Smooth muscle cell (in vitro differentiated cells): ENCODE measurements at regions not wholly inside any gene's neighbourhood (a gene's known extent, or its start where the extent isn't known, plus 50 kb on each side); places are given as distances from the start of the nearest gene placed in this dataset.

Experiments used
- DNase-seq: peaks from one replicate; lab custom pipeline; 2025; ENCODE audit not compliant: unreplicated experiment; lab: John Stamatoyannopoulos, UW
- H2AFZ ChIP-seq: fragments of 200-600 bp; sonication (generic); 2 replicates; pipeline ENCODE4 v1.6.0; 2016; ENCODE audit warnings: antibody characterized with exemption, low read depth, mild to moderate bottlenecking
- H3F3A ChIP-seq: fragments of 200-600 bp; sonication (generic); 2 replicates; pipeline ENCODE4 v1.6.0; 2017; ENCODE audit warnings: antibody characterized with exemption, low read depth
- H3K27ac ChIP-seq: fragments of 200-600 bp; sonication (generic); 2 replicates; pipeline ENCODE4 v1.5.1; 2016; ENCODE audit warnings: low read depth, mild to moderate bottlenecking
- H3K27me3 ChIP-seq: fragments of 200-600 bp; sonication (generic); 2 replicates; pipeline ENCODE4 v1.6.1; 2016; ENCODE audit warnings: low read depth, mild to moderate bottlenecking
- H3K36me3 ChIP-seq: fragments of 200-600 bp; sonication (generic); 2 replicates; pipeline ENCODE4 v1.5.1; 2016; ENCODE audit warnings: low read depth
- H3K4me1 ChIP-seq: fragments of 200-600 bp; sonication (generic); 2 replicates; pipeline ENCODE4 v1.5.1; 2016; ENCODE audit warnings: low read depth
- H3K4me2 ChIP-seq: fragments of 200-600 bp; sonication (generic); 2 replicates; pipeline ENCODE4 v1.6.0; 2016; ENCODE audit warnings: mild to moderate bottlenecking
- H3K4me3 ChIP-seq: fragments of 200-600 bp; sonication (generic); 2 replicates; pipeline ENCODE4 v1.5.1; 2016; ENCODE audit warnings: mild to moderate bottlenecking
- H3K79me2 ChIP-seq: fragments of 200-600 bp; sonication (generic); 2 replicates; pipeline ENCODE4 v1.6.0; 2016; ENCODE audit warnings: low read depth, mild to moderate bottlenecking
- H3K9ac ChIP-seq: fragments of 200-600 bp; sonication (generic); 2 replicates; pipeline ENCODE4 v1.6.0; 2016; ENCODE audit warnings: low read depth
- H3K9me3 ChIP-seq: fragments of 200-600 bp; sonication (generic); replicated peaks from 2 replicates; pipeline ENCODE4 v1.5.1; 2016; ENCODE audit warnings: low read depth
- H4K20me1 ChIP-seq: fragments of 200-600 bp; sonication (generic); 2 replicates; pipeline ENCODE4 v1.6.0; 2016; ENCODE audit warnings: low read depth
- WGBS: methylation state at CpG from one replicate; pipeline ENCODE4 v1.1.7; 2016; ENCODE audit warnings: low lambda C conversion rate; 5-methylcytosine and 5-hydroxymethylcytosine counted together
- TF ChIP-seq, protein P1 (sequence below): fragments of 200-600 bp; sonication (generic); IDR thresholded peaks from 2 replicates; pipeline ENCODE4 v1.5.1; 2017; ENCODE audit warnings: borderline replicate concordance, mild to moderate bottlenecking, antibody characterized with exemption; ENCODE audit not compliant: insufficient read depth, poor library complexity, severe bottlenecking

DNA sequence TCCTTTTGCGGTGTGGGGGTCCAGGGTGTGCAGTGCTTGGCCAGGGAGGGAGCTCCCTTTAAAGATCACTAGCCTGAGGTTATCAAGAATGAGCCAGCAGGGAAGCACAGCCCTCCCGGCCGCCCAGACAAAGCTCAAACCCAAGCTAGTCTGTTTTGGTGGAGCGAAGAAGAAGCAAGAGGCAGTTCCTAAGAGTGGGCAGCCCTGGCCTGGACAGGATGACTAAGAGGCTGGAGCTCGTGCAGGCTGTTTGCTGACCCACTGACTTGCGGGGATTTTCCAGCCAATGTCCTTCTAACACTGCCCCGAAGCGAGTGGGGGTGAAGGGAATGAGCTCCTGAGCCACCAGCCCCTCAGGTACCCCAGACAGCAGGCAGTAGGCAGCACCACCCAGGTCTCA lies 134.4 kb downstream of the COPRS start:
- TF ChIP-seq, protein P1, sequence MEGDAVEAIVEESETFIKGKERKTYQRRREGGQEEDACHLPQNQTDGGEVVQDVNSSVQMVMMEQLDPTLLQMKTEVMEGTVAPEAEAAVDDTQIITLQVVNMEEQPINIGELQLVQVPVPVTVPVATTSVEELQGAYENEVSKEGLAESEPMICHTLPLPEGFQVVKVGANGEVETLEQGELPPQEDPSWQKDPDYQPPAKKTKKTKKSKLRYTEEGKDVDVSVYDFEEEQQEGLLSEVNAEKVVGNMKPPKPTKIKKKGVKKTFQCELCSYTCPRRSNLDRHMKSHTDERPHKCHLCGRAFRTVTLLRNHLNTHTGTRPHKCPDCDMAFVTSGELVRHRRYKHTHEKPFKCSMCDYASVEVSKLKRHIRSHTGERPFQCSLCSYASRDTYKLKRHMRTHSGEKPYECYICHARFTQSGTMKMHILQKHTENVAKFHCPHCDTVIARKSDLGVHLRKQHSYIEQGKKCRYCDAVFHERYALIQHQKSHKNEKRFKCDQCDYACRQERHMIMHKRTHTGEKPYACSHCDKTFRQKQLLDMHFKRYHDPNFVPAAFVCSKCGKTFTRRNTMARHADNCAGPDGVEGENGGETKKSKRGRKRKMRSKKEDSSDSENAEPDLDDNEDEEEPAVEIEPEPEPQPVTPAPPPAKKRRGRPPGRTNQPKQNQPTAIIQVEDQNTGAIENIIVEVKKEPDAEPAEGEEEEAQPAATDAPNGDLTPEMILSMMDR, result no peak
- Histone ChIP-seq H3K4me2 (peak overlapping the region; percentile 49), H3K27ac (peak overlapping the region; percentile 95)

DNA sequence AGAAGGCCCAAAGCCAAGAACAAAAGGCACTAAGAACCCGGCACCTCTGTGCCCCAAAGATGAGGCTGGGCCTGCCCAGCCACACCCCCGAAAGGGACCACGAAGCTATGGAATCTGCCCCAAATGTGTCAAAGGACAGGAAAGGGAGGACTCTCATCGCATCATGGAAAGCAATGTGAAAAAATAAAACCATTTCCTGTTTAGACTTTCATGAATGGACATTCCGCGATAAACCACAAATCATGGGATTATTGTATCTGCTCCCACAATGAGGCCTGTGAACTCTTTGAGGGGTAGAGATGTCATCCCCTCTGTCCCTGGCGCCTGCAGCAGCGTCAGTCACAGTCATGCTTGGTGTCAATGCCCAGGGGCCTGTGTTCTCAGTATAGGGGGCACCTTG lies 135.0 kb downstream of the COPRS start:
- 19% methylated on average over 8 of the region's 8 CpGs for WGBS
- Histone ChIP-seq H3F3A (peaks cover 9% of the 10 kb centered on the region), H4K20me1 (no peaks in the 10 kb centered on the region), H3K27me3 (no peaks in the 10 kb centered on the region), H3K9ac (peak overlapping the region; percentile 59), H3K79me2 (no peaks in the 10 kb centered on the region), H2AFZ (no peak overlapping the region), H3K9me3 (no peaks in the 10 kb centered on the region), H3K36me3 (no peaks in the 10 kb centered on the region), H3K27ac (peak overlapping the region; percentile 95), H3K4me3 (no peak overlapping the region), H3K4me1 (peaks cover 5% of the 10 kb centered on the region), H3K4me2 (peak overlapping the region; percentile 49)
- no peak for DNase-seq
- TF ChIP-seq, protein P1, result no peak

More for the DNA sequence above, 134.4 kb downstream of the COPRS start:
- WGBS, result 32% methylated on average over 8 of the region's 8 CpGs
- Histone ChIP-seq H4K20me1 (no peaks in the 10 kb centered on the region), H3K36me3 (no peaks in the 10 kb centered on the region), H3K9ac (peak overlapping the region; percentile 59), H3K27me3 (no peaks in the 10 kb centered on the region), H3K4me3 (no peak overlapping the region), H3K9me3 (no peaks in the 10 kb centered on the region), H3F3A (peaks cover 9% of the 10 kb centered on the region), H3K4me1 (peaks cover 5% of the 10 kb centered on the region), H3K79me2 (no peaks in the 10 kb centered on the region), H2AFZ (no peak overlapping the region)
- DNase-seq, result no peak

DNA sequence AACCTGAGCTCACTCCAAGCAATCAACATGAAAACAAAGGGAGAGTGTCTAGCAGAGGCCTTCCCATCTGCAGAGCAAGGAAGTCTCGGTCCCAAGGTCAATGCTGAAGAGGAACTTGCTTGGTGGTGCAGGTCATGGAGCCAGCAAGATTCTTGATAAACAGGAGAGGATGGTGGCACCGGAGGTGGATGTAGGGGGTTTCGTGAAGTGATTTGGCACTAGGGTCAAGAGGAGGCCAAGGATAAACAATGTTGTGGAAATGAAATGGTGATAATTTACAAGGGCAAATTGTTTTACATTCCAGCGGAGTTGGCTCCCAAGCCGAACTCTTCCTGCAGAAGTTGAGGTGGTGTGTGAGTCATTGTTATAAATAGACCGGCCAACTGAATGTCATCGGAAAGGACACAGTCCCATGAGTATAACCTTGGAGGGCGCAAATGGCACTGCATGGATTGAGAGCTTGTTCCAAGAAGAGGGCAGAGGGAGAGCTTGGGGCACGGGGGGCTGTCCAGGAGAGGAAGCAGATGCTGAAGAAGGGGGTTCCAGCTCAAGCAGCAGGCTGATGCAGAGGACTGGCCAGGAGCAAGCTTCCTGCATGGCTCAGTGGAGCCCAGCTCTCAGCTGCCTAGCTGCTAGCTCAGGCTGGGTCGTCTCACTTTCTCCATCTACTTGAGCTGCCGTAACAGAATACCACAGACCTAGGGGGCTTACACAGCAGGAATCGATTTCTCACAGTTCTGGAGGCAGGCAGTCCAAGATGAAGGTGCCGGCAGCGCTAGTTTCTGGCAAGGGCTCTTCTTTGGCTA lies 136.6 kb downstream of the COPRS start:
- Histone ChIP-seq H3K4me1 (peaks cover 5% of the 10 kb centered on the region), H2AFZ (no peak overlapping the region), H4K20me1 (no peaks in the 10 kb centered on the region), H3K79me2 (no peaks in the 10 kb centered on the region), H3K4me2 (peak overlapping the region; percentile 41), H3F3A (peaks cover 9% of the 10 kb centered on the region), H3K9me3 (no peaks in the 10 kb centered on the region), H3K36me3 (no peaks in the 10 kb centered on the region), H3K9ac (no peak overlapping the region), H3K27me3 (no peaks in the 10 kb centered on the region), H3K27ac (no peak overlapping the region), H3K4me3 (no peak overlapping the region)
- TF ChIP-seq, protein P1, result no peak
- no peak for DNase-seq
- WGBS, result 57% methylated on average over 14 of the region's 14 CpGs
